ENCODE measurements at regions not wholly inside any gene's neighbourhood (a gene's known extent, or its start where the extent isn't known, plus 50 kb on each side); places are given as distances from the start of the nearest gene placed in this dataset.

- DNase-seq (ENCODE audit: low read depth) = no peak
Measured at GRCh38 chr3:168889666-168890065, 773.8 kb downstream of the MECOM start.

- no peak for DNase-seq (ENCODE audit: low read depth)
Measured at GRCh38 chr3:168888781-168889180, 774.7 kb downstream of the MECOM start.

- DNase-seq (ENCODE audit: low read depth) = no peak
Measured at GRCh38 chr3:168885028-168885427, 778.5 kb downstream of the MECOM start.

- no peak for DNase-seq (ENCODE audit: low read depth)
Measured at GRCh38 chr3:168884353-168884903, 779.1 kb downstream of the MECOM start.

- no peak for DNase-seq (ENCODE audit: low read depth)
Measured at GRCh38 chr3:168883145-168883544, 780.4 kb downstream of the MECOM start.

GRCh38 chr3:168881804-168882203, 781.7 kb downstream of the MECOM start:
- DNase-seq (ENCODE audit: low read depth) = no peak

- DNase-seq (ENCODE audit: low read depth) = no peak
Measured at GRCh38 chr3:168878655-168879054, 782.9 kb upstream of the GOLIM4 start.

GRCh38 chr3:168877899-168878298, 782.2 kb upstream of the GOLIM4 start:
- no peak for DNase-seq (ENCODE audit: low read depth)

- no peak for DNase-seq (ENCODE audit: low read depth)
Measured at GRCh38 chr3:168876346-168877035, 780.8 kb upstream of the GOLIM4 start.

GRCh38 chr3:168872826-168873225, 777.1 kb upstream of the GOLIM4 start:
- DNase-seq (ENCODE audit: low read depth) = no peak

GRCh38 chr3:168870892-168871291, 775.2 kb upstream of the GOLIM4 start:
- no peak for DNase-seq (ENCODE audit: low read depth)

GRCh38 chr3:168865022-168865551, 769.4 kb upstream of the GOLIM4 start:
- no peak for DNase-seq (ENCODE audit: low read depth)

- DNase-seq (ENCODE audit: low read depth) = no peak
Measured at GRCh38 chr3:168864107-168865021, 768.6 kb upstream of the GOLIM4 start.

- no peak for DNase-seq (ENCODE audit: low read depth)
Measured at GRCh38 chr3:168863561-168863960, 767.8 kb upstream of the GOLIM4 start.

GRCh38 chr3:168862466-168862865, 766.7 kb upstream of the GOLIM4 start:
- no peak for DNase-seq (ENCODE audit: low read depth)

GRCh38 chr3:168860592-168860991, 764.9 kb upstream of the GOLIM4 start:
- no peak for DNase-seq (ENCODE audit: low read depth)

- no peak for DNase-seq (ENCODE audit: low read depth)
Measured at GRCh38 chr3:168860028-168860427, 764.3 kb upstream of the GOLIM4 start.

- DNase-seq (ENCODE audit: low read depth) = no peak
Measured at GRCh38 chr3:168859574-168859973, 763.9 kb upstream of the GOLIM4 start.

- DNase-seq (ENCODE audit: low read depth) = no peak
Measured at GRCh38 chr3:168859143-168859542, 763.4 kb upstream of the GOLIM4 start.

GRCh38 chr3:168858327-168858726, 762.6 kb upstream of the GOLIM4 start:
- no peak for DNase-seq (ENCODE audit: low read depth)

- no peak for DNase-seq (ENCODE audit: low read depth)
Measured at GRCh38 chr3:168850109-168850508, 754.4 kb upstream of the GOLIM4 start.

- no peak for DNase-seq (ENCODE audit: low read depth)
Measured at GRCh38 chr3:168847291-168847883, 751.7 kb upstream of the GOLIM4 start.

Data from CMK (cell line).